ENCODE measurements at regions not wholly inside any gene's neighbourhood (a gene's known extent, or its start where the extent isn't known, plus 50 kb on each side); places are given as distances from the start of the nearest gene placed in this dataset.

DNA sequence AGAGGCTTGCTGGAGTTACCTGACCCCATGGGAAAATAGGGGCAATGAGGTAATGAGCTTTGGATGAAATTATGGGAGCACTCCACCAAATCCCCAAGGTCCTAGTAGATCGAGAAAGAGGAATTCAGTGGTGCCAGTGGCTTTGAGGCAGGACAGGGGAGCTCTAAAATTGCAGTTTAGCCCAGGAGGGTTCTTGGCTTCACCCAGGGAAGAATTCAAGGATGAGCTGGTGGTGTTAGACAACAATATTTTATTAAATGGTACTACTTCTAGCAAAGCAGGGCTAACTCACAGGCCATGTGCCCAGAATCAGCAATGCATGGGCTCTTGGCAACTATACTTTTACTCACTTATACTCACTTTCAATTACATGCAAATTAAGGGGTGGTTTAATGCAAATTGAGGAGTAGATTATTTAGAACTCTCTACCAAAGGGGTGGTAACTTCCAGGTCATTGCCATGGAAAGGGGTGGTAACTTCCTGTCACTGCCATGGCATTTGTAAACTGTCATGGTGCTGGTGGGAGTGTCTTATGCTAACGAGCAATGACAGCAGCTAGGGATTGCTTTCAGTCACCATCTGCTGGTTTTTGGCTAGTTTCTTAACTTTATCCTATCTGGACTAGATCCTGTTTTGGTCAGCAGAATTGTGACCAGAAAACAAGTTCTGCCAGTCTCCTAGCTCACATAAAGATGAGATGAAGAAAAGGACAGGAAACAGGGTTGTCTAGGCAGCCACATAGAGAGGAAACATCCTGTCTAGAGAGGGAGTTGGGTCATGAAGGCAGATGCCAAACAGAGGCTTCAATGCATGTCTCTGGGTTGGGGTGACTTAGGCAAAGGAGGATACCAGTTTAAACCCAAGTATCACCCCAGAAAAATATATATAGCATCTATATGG, 64.7 kb downstream of the ZNF641 start:
- TF ChIP-seq, protein P1, sequence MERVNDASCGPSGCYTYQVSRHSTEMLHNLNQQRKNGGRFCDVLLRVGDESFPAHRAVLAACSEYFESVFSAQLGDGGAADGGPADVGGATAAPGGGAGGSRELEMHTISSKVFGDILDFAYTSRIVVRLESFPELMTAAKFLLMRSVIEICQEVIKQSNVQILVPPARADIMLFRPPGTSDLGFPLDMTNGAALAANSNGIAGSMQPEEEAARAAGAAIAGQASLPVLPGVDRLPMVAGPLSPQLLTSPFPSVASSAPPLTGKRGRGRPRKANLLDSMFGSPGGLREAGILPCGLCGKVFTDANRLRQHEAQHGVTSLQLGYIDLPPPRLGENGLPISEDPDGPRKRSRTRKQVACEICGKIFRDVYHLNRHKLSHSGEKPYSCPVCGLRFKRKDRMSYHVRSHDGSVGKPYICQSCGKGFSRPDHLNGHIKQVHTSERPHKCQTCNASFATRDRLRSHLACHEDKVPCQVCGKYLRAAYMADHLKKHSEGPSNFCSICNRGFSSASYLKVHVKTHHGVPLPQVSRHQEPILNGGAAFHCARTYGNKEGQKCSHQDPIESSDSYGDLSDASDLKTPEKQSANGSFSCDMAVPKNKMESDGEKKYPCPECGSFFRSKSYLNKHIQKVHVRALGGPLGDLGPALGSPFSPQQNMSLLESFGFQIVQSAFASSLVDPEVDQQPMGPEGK (CRISPR knock-in tag; IDR thresholded peaks at IDR 0.05; ENCODE audit: borderline replicate concordance): no peak
- TF ChIP-seq, protein P2, sequence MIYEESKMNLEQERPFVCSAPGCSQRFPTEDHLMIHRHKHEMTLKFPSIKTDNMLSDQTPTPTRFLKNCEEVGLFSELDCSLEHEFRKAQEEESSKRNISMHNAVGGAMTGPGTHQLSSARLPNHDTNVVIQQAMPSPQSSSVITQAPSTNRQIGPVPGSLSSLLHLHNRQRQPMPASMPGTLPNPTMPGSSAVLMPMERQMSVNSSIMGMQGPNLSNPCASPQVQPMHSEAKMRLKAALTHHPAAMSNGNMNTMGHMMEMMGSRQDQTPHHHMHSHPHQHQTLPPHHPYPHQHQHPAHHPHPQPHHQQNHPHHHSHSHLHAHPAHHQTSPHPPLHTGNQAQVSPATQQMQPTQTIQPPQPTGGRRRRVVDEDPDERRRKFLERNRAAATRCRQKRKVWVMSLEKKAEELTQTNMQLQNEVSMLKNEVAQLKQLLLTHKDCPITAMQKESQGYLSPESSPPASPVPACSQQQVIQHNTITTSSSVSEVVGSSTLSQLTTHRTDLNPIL (CRISPR knock-in tag; IDR thresholded peaks at IDR 0.05; ENCODE audit: low read depth): no peak
- no peak for TF ChIP-seq ZFP3 (CRISPR knock-in tag; IDR thresholded peaks at IDR 0.05)
